ENCODE measurements at regions not wholly inside any gene's neighbourhood (a gene's known extent, or its start where the extent isn't known, plus 50 kb on each side); places are given as distances from the start of the nearest gene placed in this dataset.

GRCh38 chr18:52131845-52132244 lies 208.2 kb upstream of the DCC start:
- TF ChIP-seq CTCF (IDR thresholded peaks at IDR 0.05; ENCODE audit: low read depth, low read length) (no peak), EZH2phosphoT487 (IDR thresholded peaks at IDR 0.05; ENCODE audit: low read depth) (no peak)
